ENCODE measurements at regions not wholly inside any gene's neighbourhood (a gene's known extent, or its start where the extent isn't known, plus 50 kb on each side); places are given as distances from the start of the nearest gene placed in this dataset.

GRCh38 chr7:123397746-123398338 lies 136.6 kb downstream of the IQUB start:
- H3K27ac Mint-ChIP-seq: no peak overlapping the region
- H3K9me3 Mint-ChIP-seq: no peaks in the 10 kb centered on the region
- Histone ChIP-seq H3K4me1 (ENCODE audit: insufficient read depth, low read length) (peaks cover 2% of the 10 kb centered on the region; the same call in 1 of the 2 replicates), H4K8ac (replicated peaks; ENCODE audit: insufficient read length, low read depth, low read length) (no peak overlapping the region), H3K56ac (ENCODE audit: insufficient read length, low read depth, low read length) (no peak overlapping the region), H3K79me2 (ENCODE audit: insufficient read depth, low read length) (no peaks in the 10 kb centered on the region), H3K14ac (ENCODE audit: insufficient read depth, low read length) (no peak overlapping the region), H2BK120ac (ENCODE audit: low read depth, low read length, poor library complexity, severe bottlenecking) (no peak overlapping the region), H2AK5ac (ENCODE audit: insufficient read length, low read length) (no peak overlapping the region), H3T11ph (ENCODE audit: low read length) (no peak overlapping the region), H2AFZ (ENCODE audit: low read length) (no peak overlapping the region), H3K4ac (ENCODE audit: low read depth, low read length) (no peak overlapping the region), H4K20me1 (ENCODE audit: control insufficient read depth, insufficient read depth, insufficient read length) (no peaks in the 10 kb centered on the region), H4K5ac (ENCODE audit: insufficient read length, low read depth, low read length) (no peak overlapping the region), H3K4me2 (ENCODE audit: insufficient read depth, insufficient read length, low read length) (no peak overlapping the region), H3K23me2 (ENCODE audit: insufficient read length, low read depth, low read length, poor library complexity, severe bottlenecking) (no peaks in the 10 kb centered on the region), H3K23ac (ENCODE audit: insufficient read length, low read depth, low read length) (no peak overlapping the region), H3K27me3 (ENCODE audit: insufficient read depth, low read length) (no peaks in the 10 kb centered on the region), H3K9ac (ENCODE audit: extremely low read depth, insufficient read length, low read length) (no peak overlapping the region), H3K79me1 (ENCODE audit: insufficient read depth, low read depth, low read length, poor library complexity, severe bottlenecking) (no peaks in the 10 kb centered on the region), H2BK5ac (ENCODE audit: insufficient read length, low read length) (no peak overlapping the region), H2BK15ac (ENCODE audit: low read depth, low read length) (no peak overlapping the region), H2BK20ac (ENCODE audit: low read depth, low read length, poor library complexity, severe bottlenecking) (no peak overlapping the region), H3K18ac (ENCODE audit: insufficient read length, low read depth, low read length) (no peak overlapping the region), H2BK12ac (ENCODE audit: insufficient read length, low read depth, low read length) (no peak overlapping the region), H3K9me3 (ENCODE audit: control insufficient read depth, low read depth, low read length) (no peaks in the 10 kb centered on the region), H3K27ac (ENCODE audit: insufficient read length, low read depth, low read length) (no peak overlapping the region), H4K91ac (ENCODE audit: insufficient read length, low read depth, low read length) (no peak overlapping the region)
- H3K27me3 Mint-ChIP-seq (ENCODE audit: low read depth): no peaks in the 10 kb centered on the region
- no peak for TF ChIP-seq CTCF (conservative IDR thresholded peaks at IDR 0.05)
- no peak overlapping the region for H3K4me3 Mint-ChIP-seq
- peaks cover 18 to 20% of the 10 kb centered on the region in 2 experiments for H3K4me1 Mint-ChIP-seq
- no CpG with 5 or more reads among the region's 6 CpGs for WGBS (ENCODE audit: extremely low coverage, insufficient read length, low lambda C conversion rate)
- no peaks in the 10 kb centered on the region; a peak in 1 of 7 replicates for H3K36me3 Mint-ChIP-seq (ENCODE audit: insufficient read depth in 1 of 3, low read depth in 3 of 3)
- no peak for DNase-seq

All from H9 (cell line).